HG03571 (cell line): ENCODE measurements at regions not wholly inside any gene's neighbourhood (a gene's known extent, or its start where the extent isn't known, plus 50 kb on each side); places are given as distances from the start of the nearest gene placed in this dataset.

Experiments used
- ATAC-seq: cut with Tn5 transposase; IDR thresholded peaks from one replicate; pipeline ENCODE4 v1.9.1; 2021; ENCODE audit not compliant: unreplicated experiment

GRCh38 chr15:70158309-70159000 is 60.7 kb upstream of the TLE3 start:
- ATAC-seq = no peak

GRCh38 chr15:70156671-70157271 is 59.1 kb upstream of the TLE3 start:
- no peak for ATAC-seq

GRCh38 chr15:70154718-70155347 is 57.1 kb upstream of the TLE3 start:
- no peak for ATAC-seq

GRCh38 chr15:70153921-70154717 is 56.4 kb upstream of the TLE3 start:
- no peak for ATAC-seq

- ATAC-seq = no peak
These were observed 54.4 kb upstream of the TLE3 start for GRCh38 chr15:70152070-70152480.

- ATAC-seq = no peak
These were observed 53.7 kb upstream of the TLE3 start for GRCh38 chr15:70151462-70151861.

- no peak for ATAC-seq
These were observed 53.3 kb upstream of the TLE3 start for GRCh38 chr15:70151003-70151402.

- ATAC-seq = no peak
These were observed 52.7 kb upstream of the TLE3 start for GRCh38 chr15:70150405-70150747.

- ATAC-seq = no peak
These were observed 52.1 kb upstream of the TLE3 start for GRCh38 chr15:70149667-70150404.

GRCh38 chr15:70147778-70148177 is 50.1 kb upstream of the TLE3 start:
- no peak for ATAC-seq
